Fibroblast of the conjunctiva (primary cell): ENCODE measurements at regions not wholly inside any gene's neighbourhood (a gene's known extent, or its start where the extent isn't known, plus 50 kb on each side); places are given as distances from the start of the nearest gene placed in this dataset.

Experiments
- DNase-seq: peaks from one replicate; pipeline ENCODE4 v3.0.0-alpha.2; 2010; ENCODE audit warnings: low read depth

DNA sequence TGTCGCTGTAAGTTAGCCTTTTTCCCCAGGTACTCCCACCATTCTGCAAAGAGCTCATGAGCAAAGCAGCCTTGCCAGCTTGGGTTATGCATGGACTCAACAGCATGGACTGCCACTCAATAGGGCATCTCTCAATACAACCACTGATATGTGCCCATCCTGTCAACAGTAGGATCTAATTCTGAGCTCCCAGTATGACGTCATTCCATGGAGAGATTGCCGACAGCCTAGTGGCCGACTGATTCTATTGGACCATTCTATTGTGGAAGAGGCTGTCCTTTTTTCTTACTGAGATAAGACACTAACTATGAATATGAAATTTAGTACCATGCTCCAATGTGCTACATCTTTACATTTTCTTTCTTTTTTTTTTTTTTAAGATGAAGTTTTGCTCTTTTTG is 2389.0 kb upstream of the AGA start:
- no peak for DNase-seq

DNA sequence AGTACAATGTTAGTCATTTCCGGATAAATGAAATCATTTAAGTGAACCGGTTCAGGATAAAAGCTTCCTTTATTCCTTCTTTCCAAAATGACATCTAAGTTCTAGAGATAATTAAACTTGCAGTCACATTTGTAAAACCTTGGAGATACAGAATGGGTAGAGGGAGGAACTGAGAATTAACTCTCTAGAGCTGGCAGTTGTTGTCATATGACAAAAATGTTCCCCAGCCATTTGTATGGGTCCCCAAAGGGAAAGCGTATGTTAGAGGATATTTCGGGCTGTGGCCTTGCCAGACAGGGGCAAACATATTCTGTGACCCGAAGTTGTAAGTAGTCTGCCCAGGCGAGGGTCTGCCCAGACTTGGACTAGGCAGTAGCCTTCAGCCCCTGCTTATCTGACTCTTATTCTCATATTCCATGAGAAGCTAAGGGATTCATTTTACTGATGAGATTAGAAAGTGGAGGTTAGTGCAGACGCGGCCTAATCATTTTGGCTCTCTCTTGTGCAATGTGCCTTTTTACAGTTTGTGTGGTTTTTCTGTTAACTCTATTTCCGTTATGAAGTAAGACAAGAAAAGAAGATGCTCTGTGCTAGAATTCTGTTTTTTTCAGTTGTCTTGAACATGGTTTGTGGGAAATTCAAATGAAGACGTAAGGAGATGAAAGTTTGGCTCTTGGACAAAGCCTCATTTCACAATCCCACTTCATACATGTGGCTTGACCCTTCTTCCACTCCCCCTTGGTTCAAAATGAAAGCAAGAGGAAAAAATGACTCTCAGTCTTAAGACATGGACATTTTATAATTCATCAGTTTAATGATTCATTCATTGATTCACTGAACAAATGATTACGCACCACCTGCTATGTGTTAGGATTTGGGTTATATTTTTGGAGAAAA is 2394.2 kb upstream of the AGA start:
- DNase-seq: no peak

- no peak for DNase-seq
Measured at GRCh38 chr4:179843370-179843769, 2399.8 kb upstream of the TENM3 start.

DNA sequence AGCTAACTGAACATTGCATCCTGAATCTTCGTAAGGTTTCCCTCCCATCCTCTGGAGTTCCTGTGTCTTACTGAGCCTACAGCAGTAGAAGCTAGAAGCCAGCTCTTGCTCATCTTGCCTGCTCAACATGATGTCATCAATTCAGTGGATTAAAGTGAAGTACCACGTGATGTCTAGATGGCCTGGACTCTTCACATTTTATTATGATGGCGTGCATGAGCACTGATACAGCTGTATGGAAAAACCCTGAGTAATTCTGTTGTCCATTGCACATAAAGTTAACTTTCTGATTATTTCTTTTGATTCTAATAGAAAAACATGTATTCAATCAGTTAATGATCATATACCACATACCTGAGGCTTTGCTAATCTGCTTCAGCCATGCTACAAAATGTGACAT is 2387.7 kb upstream of the TENM3 start:
- no peak for DNase-seq

- DNase-seq: no peak
Measured at GRCh38 chr4:179858221-179858620, 2385.0 kb upstream of the TENM3 start.

GRCh38 chr4:179867300-179867878 is 2375.8 kb upstream of the TENM3 start:
- DNase-seq: peak; percentile 4

DNA sequence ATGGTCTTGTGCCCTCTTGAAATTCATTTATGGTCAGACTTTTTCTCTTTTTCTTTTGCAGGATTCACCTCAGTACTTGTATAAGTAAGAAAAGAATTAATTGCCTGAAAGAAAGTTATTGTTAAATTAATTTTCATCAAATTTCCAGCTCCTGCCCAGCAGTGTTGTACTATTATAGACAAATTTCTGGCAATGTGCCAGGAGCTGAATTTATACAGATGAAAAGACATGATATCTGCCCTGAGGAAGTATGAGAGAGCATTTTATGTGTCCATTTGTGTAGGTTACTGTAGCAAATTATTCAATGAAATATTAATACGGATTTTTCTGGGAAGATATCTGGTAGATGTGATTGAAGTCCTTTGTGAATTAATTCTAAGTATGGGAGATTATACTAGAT is 2371.5 kb upstream of the TENM3 start:
- no peak for DNase-seq

GRCh38 chr4:179872755-179873154 is 2370.4 kb upstream of the TENM3 start:
- DNase-seq: no peak

DNA sequence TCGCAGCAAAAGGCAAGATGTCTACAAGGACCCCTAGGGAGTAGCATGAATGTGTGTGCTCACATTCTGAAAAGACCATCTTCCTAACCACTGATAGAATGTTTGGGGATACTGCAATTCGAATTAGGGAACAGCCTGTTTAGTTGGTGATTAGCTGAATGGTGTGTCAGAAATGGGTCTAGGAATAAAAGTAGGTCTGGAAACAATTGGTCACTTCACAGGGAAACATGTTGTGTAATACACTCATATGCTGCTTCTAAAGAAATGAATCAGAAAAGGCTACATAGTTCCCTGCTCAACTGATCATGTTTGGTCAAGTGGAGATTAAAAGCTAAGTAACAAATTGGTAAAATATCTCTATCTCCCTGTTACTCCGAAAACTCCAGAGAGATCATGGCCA is 2362.4 kb upstream of the TENM3 start:
- DNase-seq: no peak

DNA sequence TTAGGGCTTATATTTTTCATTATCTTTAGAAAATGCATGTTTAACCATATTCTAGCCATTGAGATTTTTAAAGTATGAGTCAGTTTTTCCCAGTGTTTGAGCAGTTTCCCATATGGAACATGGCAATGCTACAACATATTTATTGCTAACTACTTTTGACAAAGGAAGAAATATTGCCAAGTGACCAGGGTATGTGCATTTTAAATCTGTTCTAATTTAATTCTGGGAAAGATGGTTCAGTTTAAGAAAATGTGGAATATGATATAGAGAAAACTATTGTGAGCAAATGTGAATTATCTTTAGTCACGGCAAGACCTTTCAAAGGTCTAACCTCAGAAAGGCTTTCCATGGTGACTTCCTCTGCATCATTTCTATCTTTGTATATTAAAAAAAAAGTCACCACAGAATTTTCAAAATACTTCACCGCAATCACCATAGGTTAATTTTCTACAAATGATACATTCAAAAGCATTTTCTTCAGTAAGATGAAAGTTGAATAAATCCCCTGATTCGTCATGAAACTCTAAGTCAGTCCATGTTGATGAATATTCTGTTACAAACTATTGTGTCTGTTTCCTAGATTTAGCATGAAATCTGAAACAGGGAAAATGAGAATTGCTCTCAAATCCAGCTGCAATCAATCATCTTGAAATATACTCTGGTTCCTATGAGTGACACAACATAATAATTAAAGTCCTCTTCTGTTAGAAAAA is 2349.0 kb upstream of the TENM3 start:
- DNase-seq: peak; percentile 6

DNA sequence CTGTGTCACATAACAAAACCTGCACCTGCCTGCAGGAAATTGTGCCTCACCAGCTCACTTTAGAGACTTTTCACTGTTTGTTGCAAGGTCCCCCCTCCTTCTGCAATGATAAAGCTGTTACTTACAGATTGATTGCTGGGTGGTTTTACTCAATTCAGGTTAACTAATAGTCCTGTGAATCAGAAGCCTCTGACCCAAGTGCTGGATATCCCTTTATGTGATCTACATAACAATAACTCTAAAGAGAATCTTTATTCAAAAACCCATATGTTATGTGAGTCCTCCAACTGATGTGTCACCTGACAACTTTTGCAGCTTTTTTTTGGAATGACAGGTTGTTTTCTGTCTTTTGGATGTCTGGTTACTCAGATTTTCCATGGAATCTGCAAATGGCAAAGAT is 2323.6 kb upstream of the TENM3 start:
- DNase-seq: no peak

GRCh38 chr4:179927473-179927872 is 2315.7 kb upstream of the TENM3 start:
- DNase-seq: no peak

DNA sequence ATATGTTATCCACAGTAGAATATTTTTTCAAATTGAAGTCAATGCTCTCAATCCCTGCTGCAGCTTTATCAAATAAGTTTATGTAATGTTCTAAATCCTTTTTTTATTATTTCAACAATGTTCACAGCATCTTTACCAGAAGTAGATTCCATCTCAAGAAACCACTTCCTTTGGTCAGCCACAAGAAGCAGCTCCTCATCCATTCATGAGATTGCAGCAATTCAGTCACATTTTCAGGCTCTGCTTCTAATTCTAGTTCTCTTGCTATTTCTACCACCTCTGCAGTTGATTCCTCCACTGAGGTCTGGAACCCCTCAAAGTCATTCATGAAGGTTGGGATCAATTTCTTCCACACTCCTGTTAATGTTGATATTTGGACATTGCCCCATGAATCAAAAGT is 2301.3 kb upstream of the TENM3 start:
- no peak for DNase-seq

- DNase-seq: no peak
Measured at GRCh38 chr4:179976777-179977176, 2266.4 kb upstream of the TENM3 start.

- no peak for DNase-seq
Measured at GRCh38 chr4:179977378-179977777, 2265.8 kb upstream of the TENM3 start.

- DNase-seq: no peak
Measured at GRCh38 chr4:179981161-179981560, 2262.0 kb upstream of the TENM3 start.

- DNase-seq: no peak
Measured at GRCh38 chr4:179989975-179990374, 2253.2 kb upstream of the TENM3 start.

DNA sequence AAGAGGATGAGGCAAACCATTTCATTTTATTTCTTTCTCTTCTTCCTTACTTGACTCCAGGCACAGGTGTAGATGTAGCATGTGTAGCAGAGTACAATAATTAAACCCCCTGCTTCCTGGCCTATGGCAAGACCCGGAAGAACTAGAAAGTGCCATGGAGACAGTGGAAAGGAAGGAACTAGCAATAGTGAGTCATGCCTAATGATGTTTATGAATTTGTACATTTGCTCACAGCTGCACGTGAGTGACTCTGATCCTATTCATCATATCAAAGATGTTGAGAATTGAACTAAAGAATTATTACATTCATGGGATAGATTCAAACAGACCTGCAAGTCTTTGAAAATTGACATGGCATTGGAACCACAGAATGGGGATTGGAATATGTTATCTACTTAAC is 2233.9 kb upstream of the TENM3 start:
- DNase-seq: no peak

GRCh38 chr4:180028682-180029081 is 2214.5 kb upstream of the TENM3 start:
- DNase-seq: no peak

- no peak for DNase-seq
Measured at GRCh38 chr4:180031330-180031729, 2211.9 kb upstream of the TENM3 start.

DNA sequence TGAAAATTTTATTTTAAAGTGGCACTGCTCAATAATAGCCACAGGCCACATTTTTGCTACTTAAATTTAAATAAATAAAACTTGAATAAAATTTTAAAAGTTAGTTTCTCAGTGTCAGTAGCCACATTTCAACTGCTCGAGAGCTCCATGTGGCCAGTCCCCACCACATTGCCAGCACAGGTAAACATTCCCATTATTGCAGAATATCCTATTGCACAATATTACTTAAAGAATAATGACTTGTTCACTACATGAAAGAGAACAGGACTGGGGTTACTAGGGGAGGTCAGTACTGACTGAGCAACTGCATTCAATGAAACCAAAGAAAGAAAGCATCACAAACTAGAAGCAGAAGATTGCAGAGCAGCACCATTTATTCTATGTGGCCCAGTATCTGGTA is 2201.6 kb upstream of the TENM3 start:
- no peak for DNase-seq

DNA sequence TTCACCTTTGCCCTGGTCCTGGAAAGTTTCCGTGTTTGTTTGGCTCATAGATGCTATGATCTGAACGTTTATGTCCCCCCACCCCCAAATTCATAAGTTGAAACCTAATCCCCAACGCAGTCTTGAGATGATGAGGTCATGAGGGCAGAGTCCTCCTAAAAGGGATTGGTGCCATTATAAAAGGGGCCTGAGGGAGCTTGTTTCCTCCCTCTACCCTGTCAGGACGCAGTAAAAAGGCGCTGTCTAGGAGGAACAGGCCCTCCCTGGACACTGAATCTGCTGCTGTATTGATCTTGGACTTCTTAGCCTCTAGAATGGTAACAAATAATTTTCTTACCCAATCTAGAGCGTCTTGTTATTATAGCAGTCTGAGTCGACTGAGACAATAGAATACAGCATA is 2190.6 kb upstream of the TENM3 start:
- DNase-seq: no peak

GRCh38 chr4:180054291-180054690 is 2188.9 kb upstream of the TENM3 start:
- DNase-seq: no peak
